ENCODE measurements at regions not wholly inside any gene's neighbourhood (a gene's known extent, or its start where the extent isn't known, plus 50 kb on each side); places are given as distances from the start of the nearest gene placed in this dataset.

DNA sequence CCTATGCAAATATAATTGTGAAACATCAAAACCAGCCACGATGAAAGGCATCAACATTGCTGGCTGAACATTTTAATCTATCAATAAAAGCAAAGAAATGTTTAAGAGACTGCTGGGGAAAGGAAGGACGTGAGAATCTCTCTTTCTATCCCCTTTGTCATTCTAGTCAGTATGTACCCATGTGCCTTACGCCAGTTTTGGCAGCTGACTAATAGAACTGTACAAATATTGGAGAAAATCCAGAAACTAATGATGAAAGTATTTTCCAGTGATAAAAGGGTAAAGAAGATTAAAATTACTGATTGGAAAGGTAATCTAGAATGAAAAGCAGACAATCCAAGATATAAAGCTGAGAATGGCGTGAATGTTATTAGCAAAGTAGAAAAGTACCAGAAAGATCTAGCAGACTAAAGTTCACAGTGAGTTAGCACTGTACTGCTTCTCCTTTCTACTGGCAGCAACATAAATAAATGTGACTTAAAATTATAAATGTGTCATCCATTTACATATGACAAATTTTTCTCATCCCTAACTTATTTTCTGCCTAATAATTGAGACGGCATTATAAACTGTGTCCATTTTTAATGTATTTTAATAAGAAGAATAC lies 401.9 kb upstream of the CNTN4 start:
- no peak for DNase-seq

DNA sequence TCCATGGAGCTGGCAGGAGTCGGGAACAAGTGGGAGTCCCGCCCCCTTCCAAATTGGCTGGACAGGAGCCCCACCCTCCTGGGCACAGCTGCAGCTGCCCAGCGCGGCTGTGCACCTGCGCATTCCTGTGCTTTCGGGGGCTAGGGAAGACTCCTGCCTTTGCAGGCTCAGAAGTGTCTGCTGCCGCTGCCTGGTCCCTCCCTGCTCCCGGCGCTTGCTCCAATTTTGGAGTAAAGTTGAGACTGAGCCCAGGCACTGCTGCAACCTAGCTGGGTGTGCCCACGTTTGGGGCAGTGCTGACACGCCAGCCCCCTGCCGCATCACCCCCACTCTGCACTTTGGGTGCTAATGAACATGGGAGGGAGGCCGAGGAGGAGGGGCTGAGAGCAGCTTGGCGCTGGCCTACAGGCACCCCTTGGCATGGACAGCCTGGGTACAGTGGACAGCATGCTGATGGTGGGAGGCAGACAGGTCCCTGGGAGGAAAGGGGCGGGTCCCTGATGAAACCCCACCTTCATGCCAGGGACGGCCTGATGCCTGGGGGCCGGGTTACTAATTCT lies 399.2 kb upstream of the CNTN4 start:
- DNase-seq = no peak

DNA sequence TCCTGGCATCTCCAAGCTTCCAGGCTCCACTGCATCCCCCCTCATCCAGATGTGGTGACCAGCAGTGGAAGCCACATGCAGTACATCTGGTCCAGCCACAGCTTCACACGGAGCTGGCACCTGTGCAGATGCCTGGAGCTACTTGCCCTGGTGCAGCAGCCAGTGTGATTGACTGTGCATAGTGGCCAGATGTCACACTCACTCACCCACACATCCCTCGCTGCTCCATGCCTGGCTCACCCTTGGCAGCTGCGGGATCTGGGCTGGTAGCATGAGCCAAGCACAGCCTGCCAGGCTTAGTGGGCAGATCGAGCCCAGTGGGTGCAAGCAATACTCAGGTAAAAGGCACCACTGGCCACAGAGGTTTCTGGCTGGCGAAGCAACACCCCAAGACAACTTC lies 398.0 kb upstream of the CNTN4 start:
- DNase-seq = no peak

DNA sequence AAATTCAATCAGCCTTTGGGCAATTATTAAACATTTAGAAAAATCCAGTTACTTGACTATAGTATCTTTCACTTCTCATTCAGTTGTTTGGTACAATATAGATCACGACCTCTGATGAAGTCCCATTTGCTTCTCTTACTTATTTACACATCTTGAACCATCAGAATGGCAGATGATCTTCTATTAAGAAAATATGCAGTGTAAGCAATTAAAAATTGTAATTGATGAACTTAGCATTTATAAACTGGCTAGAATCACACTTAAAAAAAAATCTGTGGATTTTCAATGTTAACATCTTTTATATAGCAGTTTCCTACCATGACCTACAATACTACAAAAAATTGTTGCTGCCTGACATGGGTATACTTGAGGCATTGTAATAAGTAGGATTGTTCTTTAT lies 395.5 kb upstream of the CNTN4 start:
- no peak for DNase-seq

DNA sequence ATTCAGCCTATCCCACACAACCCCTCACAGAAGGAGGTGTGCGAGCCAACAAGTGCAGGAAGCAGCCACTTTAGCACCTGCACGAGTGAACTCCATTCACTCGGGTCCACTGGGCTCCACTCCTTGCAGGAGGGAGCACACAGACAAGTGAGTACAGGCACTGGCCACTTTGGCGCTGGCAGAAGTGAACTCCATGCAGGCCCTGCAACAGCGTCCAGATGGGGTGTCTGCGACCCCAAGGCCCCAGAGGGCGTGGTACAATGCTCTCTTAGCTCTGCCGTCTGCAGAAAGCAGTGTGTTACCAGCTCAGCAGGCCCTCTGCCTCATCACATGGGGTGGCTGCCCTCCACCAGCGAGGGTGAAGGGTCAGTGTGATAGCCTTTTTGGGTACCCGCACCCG lies 388.0 kb upstream of the CNTN4 start:
- no peak for DNase-seq

DNA sequence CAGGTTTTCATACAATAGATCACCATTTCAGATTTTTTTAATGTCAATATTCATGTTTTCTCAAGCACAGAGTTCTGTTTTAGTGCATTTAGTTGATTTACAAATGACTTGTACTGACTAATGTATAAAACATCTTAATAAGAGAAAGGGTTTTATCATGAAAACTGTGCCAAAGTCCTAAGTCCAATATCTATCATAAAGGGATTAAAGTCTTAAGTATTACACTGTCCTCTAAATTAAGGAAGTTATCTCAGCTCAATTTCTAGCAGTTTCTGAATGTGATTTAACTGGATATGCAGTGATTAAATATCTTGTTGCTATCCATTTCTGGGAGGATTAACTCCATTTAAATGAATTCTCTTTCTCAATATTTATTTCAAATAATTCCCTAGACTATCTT lies 381.1 kb upstream of the CNTN4 start:
- no peak for DNase-seq

DNA sequence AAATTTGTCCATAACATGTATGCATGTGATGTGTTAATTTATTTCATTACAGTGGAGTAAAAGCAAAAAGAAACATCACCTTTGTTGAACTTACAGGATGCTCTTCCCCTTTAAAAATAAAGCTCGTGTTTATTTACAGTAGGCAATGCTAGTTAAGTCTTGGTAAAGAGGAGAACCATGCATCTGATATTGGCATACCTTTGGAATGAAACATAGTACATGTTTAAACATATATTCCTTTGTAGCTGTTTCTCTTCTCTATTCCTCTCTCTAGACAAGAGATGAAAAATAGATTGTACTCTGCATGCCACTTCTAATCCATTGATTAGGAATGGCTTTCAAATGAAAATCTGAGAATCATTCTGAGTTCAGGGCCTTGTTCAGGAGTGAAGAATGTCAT lies 374.9 kb upstream of the CNTN4 start:
- no peak for DNase-seq

DNA sequence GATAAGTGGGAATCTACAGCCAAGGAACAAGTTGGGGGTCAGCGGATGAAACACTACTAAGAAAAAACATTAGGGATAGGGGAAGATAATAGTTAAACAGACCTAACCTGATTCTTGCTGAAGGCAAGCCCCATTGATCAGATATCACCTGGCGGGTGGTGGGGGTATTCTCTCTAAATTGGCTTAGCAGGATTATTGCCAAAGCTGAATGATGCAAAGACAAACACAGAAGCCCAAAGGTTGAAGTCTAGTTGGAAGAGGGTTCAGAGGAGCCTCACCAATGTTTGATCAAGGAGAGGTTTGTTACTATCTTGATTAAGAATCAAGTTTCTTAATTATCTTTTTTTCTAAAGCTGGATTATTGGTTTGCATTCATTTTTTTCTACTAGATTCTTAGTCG lies 371.9 kb upstream of the CNTN4 start:
- DNase-seq = no peak

DNA sequence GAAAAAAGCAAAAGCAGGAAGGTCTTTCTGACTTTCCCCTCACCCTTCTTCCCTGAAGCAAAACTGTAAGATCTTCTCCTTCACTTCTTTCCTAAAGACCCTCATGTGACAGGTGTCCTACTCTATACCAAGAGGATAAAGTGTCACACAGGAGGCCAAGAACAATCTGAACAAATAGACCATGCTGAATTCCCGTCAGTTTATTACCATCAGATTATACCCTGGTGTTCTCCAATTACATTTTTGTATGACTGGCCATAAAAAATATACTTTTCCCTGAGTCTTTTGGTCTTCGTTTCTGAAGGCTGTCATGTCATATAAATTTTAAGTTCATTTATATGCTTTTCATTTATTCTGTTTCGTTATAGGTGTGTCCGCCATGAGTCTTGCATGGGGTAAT lies 371.4 kb upstream of the CNTN4 start:
- DNase-seq = no peak

DNA sequence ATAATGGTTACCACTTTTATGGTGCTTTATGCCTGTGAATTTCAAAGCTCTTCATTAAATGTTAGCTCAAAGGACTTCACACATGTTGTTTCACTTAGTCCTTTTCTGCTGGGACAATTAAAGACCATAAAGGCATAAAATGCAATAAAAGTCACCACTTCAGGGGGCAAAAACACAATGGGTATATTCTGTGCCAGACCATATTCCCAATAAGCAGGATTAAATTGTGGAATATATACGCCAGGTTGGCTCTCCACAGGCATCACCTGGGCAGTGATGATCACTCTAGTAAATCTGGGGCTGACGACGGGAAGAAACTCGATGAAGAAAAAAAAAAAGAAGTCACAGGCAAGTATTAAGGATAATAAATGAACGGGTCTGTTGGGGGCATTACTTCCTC lies 370.2 kb upstream of the CNTN4 start:
- DNase-seq = no peak

DNA sequence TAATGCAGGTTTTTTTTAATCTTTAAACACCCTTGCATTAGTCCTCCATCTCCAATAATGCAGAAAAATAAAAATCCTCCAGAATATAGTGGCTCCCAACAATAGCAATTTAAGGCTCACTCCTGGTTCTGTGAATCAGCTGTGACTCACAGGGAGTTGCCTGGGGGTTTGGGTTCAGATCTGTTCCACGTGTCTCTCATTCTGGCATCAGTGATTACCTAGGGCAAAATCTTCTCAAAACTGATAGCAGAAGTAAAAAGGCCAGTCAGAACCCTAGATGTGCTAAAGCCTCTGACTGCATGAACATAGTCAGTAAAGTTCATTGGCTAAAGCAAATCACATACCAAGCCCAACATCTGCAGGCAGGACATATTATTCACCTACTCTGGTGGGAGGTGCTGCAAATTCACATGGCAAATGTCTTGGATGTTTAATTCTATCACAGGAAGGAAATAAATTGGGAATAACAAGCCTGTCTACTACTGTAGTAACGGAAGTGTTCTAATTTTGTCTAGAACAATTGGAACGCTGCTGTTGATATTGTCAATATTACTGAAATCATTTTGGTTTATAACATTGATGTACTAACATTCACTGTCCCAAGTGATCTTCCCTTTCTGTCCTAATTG lies 364.1 kb upstream of the CNTN4 start:
- no peak for DNase-seq

DNA sequence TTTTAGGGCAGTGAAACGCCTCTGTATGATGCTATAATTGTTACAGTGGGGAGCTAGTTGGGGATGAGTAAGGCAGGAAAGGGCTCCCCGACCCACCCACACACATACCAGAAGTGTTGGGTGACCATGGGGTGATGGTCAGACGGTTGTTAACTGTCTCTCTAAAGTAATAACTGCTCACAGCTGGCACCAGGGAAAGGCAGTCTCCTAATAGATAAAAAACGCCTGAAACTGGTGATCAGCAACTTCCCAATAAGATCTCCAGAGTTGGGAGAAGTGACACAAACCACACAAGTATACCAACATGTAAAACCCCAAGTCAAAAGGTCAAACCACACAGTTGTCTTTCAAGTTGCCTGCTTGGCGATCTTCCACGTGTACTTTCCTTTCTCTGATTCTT lies 346.5 kb upstream of the CNTN4 start:
- no peak for DNase-seq

DNA sequence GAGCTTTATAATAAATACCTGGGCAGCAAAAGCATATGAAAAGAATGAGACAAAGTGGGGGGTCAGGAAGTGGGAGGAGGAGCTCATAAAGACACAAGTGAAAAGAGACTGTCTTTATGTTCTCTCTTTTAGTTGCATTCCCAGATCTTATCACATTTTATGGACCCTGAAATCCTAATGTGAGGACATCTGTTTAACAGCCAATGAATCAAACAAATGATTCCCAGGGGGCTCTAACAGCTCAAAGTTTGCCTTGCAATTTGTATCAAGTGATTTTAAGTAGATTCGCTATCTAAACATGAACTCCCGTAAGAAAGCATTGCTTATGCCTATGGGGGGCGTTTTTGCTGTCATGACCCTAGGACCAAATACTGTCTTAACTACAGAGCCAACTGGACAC lies 332.3 kb upstream of the CNTN4 start:
- no peak for DNase-seq

DNA sequence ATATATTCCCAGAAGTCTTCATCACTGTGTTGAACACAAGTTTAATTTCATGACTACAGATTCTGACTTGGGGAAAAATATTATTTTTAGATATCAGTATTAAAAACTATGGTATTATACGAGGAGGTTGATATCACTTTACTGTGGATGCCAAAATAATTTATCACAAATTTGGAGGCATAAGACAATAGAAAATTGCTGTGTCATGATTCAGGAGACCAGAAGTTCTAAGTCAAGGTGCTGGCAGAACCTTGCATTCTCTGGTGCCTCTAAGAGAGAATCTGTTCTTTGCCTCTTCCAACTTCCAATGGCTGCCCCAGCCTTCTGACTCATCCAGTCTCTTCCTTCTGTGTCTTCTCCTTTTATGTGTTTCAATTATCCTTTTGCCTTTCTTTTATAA lies 325.0 kb upstream of the CNTN4 start:
- no peak for DNase-seq

DNA sequence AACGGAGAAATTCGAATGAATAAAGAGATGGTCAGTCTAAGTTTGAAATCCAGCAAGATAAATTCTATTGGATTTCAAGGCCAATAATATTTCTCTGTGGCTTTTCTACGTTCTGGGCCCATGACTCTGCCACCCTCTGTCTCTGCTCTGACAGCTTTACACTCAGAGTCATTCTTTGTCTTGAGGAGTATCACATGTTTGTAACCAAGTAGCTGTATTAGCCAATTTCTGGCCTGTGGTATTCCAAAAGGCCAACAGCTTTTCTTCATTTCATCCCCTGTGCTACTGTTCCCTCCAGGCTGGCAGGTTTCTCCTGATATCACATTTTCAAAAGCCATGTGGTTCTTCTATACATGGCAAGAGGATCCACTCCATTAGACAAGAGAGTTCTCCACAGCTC lies 324.1 kb upstream of the CNTN4 start:
- DNase-seq = no peak

DNA sequence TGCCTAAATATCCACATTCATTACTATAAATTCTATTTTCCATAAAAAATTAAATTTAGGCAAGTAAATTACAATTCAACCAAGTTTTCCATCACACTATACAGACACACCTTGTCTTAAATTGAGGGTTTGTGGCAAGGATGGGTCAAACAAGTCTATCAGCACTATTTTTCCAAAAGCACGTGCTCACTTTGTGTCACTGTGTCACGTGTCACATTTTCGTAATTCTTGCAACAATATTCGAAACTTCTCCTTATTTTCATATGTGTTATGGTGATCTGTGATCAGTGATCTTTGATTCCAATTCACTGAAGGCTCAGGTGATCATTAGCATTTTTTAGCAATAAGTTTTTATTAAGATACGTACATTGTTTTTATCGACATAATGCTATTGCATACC lies 323.3 kb upstream of the CNTN4 start:
- DNase-seq = no peak

DNA sequence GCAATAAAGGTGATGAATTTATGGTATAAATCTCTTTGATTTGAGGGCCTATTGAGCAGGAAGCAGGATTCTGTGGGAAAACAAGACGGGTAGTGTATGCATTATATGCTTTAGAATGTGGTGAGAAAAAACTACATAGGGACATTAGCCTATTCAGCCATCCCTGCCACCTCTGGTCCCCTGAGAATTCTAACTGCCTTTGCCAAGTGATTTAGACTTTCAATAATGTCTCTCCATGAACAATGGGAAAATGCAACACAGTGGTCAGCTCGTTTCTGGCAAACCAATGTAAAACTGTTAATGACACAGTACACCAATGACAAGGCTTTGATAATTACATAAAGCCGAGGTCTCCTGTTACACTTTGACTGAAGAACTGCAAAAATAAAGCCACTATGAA lies 314.7 kb upstream of the CNTN4 start:
- no peak for DNase-seq

DNA sequence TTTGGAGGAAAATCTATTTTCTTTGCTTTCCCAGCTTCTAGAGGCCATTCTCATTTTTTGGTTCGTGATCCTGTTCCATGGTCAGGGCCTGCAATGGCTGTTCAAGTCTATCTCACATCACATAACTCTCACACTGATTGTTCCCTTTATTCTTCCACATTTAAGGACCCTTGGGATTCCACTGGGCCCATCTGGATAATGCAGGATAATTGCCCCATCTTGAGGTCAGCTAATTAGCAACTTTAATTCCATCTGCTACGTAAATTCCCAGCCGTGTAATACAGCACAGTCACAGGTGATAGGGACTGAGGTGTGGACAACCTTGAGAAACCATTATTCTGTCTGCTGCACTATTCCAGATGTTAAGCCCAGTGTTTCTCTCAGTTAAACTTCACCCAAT lies 311.6 kb upstream of the CNTN4 start:
- no peak for DNase-seq

DNA sequence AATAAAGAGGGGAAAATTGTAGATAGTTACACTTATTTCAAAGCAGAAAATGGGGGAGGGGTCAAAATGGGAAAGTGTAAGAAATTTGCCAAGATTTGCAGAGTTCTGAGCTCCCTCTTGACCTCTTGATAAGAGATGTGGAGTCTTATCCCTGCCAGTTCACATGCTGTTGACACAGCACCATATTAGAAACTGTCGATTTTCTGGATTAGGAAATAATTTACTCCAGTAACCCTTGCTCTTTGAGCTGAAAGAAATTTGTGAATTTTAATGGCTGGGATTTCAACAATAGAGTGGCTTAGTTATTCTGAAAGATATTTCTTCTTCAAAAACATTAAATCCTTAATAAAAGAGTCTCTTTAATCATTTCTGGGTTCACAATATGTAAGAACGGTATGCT lies 306.2 kb upstream of the CNTN4 start:
- DNase-seq = no peak

DNA sequence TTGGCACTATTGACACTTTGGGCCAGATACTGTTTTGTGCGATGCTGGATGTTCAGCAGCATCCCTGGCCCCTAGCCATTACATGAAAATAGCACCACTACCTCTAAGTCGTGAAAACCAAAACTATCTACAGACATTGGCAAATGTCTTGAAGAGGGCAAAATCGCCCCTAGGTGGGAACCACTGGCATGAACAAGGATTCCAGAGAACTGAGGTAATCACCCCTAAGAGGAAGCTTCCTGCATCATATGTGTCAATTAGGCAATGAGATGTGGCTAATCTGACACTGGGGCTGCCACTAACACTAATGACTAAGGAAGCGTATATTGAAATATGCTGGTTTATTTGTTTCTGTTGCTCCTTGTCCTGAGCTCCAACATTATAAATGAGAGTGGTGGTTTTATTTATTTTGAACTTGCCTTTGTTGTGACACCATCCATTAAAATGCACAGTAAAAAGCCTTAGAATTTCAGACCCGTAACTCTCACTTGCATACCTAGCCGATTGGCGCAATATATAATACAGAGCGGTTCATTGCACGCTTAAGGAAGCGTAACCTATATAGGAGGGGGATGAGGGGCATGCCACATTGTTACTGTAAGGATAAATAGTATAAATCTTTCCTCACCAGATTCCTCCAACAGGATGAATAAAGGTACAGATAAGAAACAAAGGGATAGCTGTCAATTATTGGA lies 299.8 kb upstream of the CNTN4 start:
- no peak for DNase-seq

DNA sequence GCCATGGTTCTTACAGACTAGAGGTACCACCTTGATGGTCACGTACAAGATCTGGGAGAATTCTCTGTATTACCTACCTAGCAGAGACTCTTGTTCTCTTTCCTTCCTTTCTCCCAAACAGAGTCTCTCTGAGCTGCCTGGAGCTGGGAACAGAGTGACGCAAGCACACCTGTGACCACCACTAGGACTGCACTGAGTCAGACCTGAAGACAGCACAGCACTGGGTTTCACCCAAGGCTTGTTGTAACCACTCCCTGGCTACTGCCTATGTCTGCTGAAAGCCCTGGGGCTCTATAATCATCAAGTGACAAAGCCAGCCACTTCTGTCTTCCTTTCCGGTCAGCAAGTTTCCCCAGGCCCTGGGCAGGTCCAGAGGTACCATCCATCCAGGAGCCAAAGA lies 293.3 kb upstream of the CNTN4 start:
- no peak for DNase-seq

DNA sequence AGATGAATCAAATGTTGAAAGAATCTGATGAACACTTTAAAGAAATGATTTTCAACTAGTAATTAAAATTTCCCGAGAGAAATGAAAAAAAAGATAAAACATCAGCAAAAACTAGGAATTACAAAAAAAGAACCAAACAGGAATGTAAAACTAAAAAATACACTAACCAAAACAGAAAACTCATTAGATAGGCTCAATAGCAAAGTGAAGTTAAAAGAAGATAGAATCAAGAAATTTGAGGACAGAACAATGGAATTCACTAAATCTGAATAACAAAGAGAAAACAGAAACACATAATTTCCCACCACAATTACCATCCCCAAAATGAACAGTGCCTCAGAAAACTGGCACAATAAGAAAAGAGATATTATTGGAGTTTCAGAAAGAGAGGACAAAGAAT lies 290.1 kb upstream of the CNTN4 start:
- DNase-seq = no peak

DNA sequence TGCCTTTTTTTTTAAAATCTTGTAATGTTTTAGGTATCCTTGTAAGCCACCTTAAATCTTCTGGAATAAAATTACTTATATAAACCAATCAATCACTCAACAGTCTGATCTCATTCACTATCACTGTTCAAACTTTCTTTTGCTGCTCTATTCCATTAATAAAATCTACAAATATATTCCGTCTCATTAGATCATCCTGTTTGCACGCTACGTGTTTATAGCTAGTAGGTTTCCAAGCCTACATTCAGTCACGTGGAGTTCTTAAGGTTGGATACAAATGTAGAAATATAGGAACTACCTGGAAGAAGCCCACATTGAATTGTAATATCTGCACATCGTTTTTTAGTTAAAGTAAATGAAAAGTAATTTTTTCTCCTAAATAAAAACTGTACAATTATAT lies 274.8 kb upstream of the CNTN4 start:
- DNase-seq = no peak

DNA sequence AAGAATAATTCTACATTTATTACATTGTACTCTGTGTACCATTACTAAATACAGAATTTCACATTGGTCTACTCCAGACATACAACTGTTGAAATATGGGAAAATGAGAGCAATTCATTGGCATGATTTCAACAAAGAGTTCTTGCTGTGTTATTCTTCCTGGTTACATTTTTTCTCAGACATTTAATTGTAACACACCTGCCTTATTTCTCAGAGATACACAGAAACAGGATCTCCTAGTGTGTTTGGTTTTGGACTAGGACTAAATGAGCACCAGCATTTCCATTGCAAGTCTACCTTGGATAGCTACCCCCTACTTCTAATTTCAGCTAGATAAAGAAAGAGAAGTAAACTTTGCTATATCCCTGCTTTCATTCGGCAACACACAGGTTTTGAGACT lies 274.3 kb upstream of the CNTN4 start:
- no peak for DNase-seq

DNA sequence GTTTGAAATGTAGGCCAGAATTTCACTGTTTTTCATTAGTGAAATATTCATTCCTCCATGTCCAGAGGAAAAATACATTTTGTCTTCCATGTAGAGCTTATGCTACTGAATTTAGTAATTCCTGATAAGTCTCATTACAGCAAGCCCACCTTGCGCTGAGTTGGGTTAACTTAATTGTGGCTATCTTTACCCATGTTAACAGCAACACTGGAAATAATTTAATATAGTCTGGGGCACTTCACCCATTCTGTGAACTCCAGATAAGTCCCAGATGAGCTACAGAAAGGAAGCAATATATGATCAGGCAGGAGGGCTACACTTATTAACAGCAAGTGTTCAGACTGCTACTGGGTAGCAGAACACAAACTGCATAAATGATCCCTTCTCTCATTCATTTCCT lies 270.1 kb upstream of the CNTN4 start:
- DNase-seq = no peak

Measured in fibroblast of skin of right biceps (primary cell).